Right renal pelvis (tissue), 4 donors: ENCODE measurements at regions not wholly inside any gene's neighbourhood (a gene's known extent, or its start where the extent isn't known, plus 50 kb on each side); places are given as distances from the start of the nearest gene placed in this dataset.
"Not testable (repeated sequence)": the region's sequence is repeated elsewhere in the genome, so short reads cannot be mapped to it uniquely, and the experiment has no call there.

ENCODE experiments used
- DNase-seq, 4 donors: peaks; one replicate each; pipeline ENCODE4 v3.0.0-alpha.2; 2013; ENCODE audit warnings: low read depth in 4 of 4, low spot score in 3 of 4, missing footprints in 1 of 4

GRCh38 chr4:108417923-108418322, 202.5 kb upstream of the RPL34 start:
- DNase-seq: no peak

DNA sequence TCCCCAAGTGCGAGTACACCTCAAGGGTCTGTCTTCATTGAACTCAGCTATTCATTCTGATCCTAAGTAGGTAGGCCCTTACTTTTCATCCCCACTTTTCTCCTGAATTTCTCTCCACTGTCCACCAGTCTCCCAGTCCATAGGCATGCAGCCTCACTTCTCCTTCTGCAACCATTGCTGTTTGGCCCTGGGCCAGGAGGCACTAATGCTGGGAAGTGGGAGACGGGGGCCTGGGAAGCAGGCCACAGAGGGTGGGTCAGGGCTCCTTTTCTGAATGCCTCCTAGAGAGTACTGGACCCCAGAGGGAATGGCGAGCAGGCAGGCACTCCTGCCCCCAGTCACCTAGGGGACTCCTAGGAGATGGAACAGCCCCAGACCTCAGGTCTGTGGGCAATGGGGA, 203.5 kb upstream of the RPL34 start:
- no peak for DNase-seq

DNA sequence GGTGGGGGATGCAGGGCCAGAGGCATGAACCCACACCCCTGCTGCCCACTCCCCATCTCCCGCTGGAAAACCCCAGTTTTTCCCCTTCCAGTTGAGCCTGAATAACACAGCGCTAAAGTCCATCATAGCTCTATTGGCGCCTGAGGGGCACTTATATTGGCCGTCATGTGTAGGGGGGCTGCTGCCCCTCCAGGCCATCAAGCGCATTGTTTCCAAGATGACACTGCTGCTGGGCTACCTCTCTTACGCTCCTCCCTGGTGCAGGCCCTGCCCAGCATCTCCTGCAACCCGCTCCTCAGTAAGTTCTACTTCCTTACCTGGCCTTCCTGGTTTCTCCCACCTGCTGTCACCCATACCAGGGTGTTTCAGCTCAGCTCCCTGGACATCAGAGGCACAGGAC, 205.0 kb upstream of the RPL34 start:
- no peak for DNase-seq

DNA sequence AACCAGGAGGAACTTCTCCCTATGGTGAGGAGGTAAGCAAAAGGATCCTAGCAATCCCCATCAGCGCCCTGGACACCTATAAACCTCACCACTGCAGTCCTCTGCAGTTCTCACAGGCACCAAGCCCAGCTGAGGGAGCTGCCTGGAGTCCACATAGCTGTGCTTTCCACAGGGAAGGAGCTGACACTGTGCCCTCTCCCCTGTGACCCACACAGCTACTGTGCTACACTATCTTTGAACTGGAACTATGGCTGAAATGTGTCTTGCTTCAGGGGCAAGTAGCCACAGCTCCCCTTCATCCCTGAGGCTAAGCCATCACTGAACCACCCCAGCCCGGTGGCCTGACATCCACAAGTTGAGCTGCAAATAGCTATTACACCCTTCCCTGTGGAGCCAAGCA, 208.5 kb upstream of the RPL34 start:
- DNase-seq: no peak

GRCh38 chr4:108409691-108410090, 210.7 kb upstream of the RPL34 start:
- DNase-seq: not testable (repeated sequence)

DNA sequence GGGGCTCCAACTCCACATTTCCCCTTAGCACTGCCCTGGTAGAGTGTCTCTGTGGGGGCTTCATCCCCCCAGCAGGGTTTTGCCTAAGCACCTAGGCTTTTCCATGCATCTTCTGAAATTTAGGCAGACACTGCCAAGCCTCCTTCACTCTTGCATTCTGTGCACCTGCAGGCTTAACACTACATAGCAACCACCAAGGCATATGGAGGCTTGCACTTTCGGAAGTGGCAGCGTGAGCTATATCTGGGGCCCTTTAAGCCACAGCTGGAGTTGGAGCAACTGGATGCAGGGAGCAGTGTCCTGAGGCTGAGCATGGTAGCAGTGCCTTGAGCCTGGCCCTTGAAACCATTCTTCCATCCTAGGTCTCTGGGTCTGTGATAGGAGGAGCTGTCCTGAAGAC, 214.8 kb upstream of the RPL34 start:
- DNase-seq: no peak

GRCh38 chr4:108400309-108400708, 220.1 kb upstream of the RPL34 start:
- no peak for DNase-seq

GRCh38 chr4:108399610-108400265, 220.6 kb upstream of the RPL34 start:
- no peak for DNase-seq

- no peak for DNase-seq
Observed at GRCh38 chr4:108398836-108399235, 221.5 kb upstream of the RPL34 start.

DNA sequence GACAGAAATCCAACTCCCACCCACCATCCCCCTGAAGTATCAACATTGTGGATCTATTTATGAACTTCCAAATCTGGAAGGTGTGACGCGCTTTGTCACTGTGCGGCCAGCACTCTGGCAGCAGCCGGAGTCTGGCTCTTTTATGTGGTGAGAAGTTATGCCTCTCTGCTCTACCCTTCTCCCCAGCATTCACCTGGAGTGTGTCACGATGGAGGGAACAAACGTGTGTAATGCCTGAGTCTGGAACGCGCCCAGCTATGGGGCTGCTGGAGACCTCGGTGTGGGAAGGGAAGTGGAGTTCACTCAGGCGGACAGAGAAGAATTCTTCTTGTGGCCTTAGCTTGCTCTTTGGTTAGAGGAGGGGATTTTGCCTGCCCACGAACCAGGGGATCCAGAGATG, 222.1 kb upstream of the RPL34 start:
- DNase-seq: peak in 2 of 4 donors; percentile 5 to 22

GRCh38 chr4:108397850-108398249, 222.5 kb upstream of the RPL34 start:
- DNase-seq: no peak

- DNase-seq: no peak
Observed at GRCh38 chr4:108396900-108397497, 223.4 kb upstream of the RPL34 start.

GRCh38 chr4:108395786-108396185, 224.6 kb upstream of the RPL34 start:
- no peak for DNase-seq

- DNase-seq: no peak
Observed at GRCh38 chr4:108393890-108394472, 225.2 kb upstream of the LEF1 start.

- no peak for DNase-seq
Observed at GRCh38 chr4:108391701-108392455, 223.1 kb upstream of the LEF1 start.

DNA sequence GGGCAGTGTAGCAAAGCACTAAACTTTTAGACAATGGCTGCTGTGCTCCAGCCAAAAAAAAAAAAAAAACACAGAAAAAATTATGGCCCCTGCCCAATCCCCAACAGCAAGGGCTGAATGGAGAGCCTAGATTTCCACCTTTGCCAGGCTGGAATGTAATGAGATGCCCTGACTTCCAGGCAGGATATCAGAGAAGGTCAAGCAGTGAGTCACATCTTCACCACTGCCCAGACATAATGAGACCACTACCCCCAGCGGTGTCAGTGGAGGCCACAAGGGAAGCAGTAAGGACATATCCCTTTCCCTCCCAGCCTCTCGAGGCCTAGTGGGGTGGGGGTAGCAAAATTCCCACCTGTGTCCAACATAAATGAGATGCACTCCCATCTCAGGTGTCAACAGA, 216.3 kb upstream of the LEF1 start:
- no peak for DNase-seq

- no peak for DNase-seq
Observed at GRCh38 chr4:108384544-108384943, 215.8 kb upstream of the LEF1 start.

GRCh38 chr4:108383157-108383556, 214.4 kb upstream of the LEF1 start:
- DNase-seq: no peak

GRCh38 chr4:108382751-108383150, 214.0 kb upstream of the LEF1 start:
- DNase-seq: no peak

DNA sequence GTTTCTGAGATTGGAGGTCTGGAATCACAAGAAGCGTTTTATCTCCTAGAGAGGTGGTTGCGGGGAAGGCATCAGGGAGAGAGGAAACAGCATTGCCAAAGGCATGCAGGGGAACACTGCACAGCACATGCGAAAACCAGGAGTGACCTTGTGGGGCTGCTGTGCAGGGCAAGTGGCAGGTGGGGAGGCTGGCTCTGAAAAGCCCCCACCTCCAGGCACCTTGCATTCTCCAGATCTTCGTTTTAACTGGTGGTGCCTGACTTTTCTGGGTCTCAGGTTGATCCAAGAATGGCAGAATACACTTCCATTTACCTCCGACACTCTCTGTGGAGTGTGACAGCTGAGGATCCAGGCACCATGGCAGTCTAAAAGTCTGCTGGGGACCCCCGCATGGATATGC, 209.4 kb upstream of the LEF1 start:
- no peak for DNase-seq

DNA sequence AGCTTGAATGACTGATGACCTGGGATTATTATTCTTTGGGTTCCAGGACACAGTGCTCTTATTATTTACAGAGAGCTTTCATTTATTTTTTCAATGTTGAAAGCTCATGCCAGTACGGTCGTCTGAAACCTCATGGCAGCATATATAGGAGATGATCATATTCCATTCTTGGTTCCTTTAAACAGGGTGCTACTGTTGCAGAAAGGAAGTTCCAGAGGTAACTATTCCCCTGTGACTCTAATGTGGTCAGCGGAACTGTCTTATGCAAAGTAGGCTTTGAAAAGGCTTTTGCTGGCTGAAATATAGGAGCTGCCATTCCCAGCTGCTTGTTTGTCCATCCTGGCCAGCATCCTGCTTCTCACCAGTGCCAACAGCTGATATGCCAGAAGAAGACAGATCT, 208.3 kb upstream of the LEF1 start:
- no peak for DNase-seq

- DNase-seq: no peak
Observed at GRCh38 chr4:108375434-108375833, 206.7 kb upstream of the LEF1 start.
